ENCODE measurements at regions not wholly inside any gene's neighbourhood (a gene's known extent, or its start where the extent isn't known, plus 50 kb on each side); places are given as distances from the start of the nearest gene placed in this dataset.
"Not testable (repeated sequence)": the region's sequence is repeated elsewhere in the genome, so short reads cannot be mapped to it uniquely, and the experiment has no call there.

- H3K4me3 ChIP-seq (ENCODE audit: low read length); DNase-seq (ENCODE audit: low read depth, low spot score); H3K27ac ChIP-seq (ENCODE audit: low read length); H3K4me1 ChIP-seq (ENCODE audit: control insufficient read depth, insufficient read depth, low read length); H3K36me3 ChIP-seq (ENCODE audit: control insufficient read depth, insufficient read depth, low read length); H3K27me3 ChIP-seq (ENCODE audit: control insufficient read depth, insufficient read depth, low read length); H3K9me3 ChIP-seq (ENCODE audit: control insufficient read depth, insufficient read depth, low read length): not testable (repeated sequence)
- no CpG with 5 or more reads among the region's 3 CpGs for WGBS (ENCODE audit: insufficient coverage, insufficient read length)
Measured at GRCh38 chr2:215819713-215820112, 193.6 kb downstream of the MREG start.

GRCh38 chr2:215817046-215817445, 196.3 kb downstream of the MREG start:
- Histone ChIP-seq H3K36me3 (ENCODE audit: control insufficient read depth, insufficient read depth, low read length) (no peaks in the 10 kb centered on the region; the same call in 1 of the 2 replicates), H3K27me3 (ENCODE audit: control insufficient read depth, insufficient read depth, low read length) (no peaks in the 10 kb centered on the region), H3K4me3 (ENCODE audit: low read length) (no peak overlapping the region), H3K9me3 (ENCODE audit: control insufficient read depth, insufficient read depth, low read length) (no peaks in the 10 kb centered on the region), H3K27ac (ENCODE audit: low read length) (no peak overlapping the region), H3K4me1 (ENCODE audit: control insufficient read depth, insufficient read depth, low read length) (no peaks in the 10 kb centered on the region)
- DNase-seq (ENCODE audit: low read depth, low spot score): no peak
- WGBS (ENCODE audit: insufficient coverage, insufficient read length): no CpG with 5 or more reads among the region's 1 CpG

DNA sequence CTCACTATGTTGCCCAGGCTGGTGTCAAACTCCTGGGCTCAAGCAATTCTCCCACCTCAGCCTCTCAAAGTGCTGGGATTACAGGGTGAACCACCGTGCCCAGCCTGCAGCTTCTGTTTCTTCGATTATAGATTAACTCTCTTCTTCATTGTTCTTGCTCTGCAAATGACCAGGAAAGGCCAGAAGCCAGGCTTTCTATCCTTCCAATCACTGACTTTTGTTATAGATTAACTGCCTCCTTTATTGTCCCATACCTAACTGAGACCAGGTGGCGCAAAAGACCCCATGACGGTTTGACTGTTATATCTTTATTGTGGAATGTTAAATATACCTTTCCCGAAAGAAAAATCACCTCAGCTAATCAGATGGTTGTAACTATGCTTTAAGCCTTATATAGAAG, 196.9 kb downstream of the MREG start:
- DNase-seq (ENCODE audit: low read depth, low spot score): no peak
- no peak overlapping the region for H3K27ac ChIP-seq (ENCODE audit: low read length)
- no peaks in the 10 kb centered on the region for H3K27me3 ChIP-seq (ENCODE audit: control insufficient read depth, insufficient read depth, low read length)
- H3K4me3 ChIP-seq (ENCODE audit: low read length): no peak overlapping the region
- no peaks in the 10 kb centered on the region; the same call in 1 of the 2 replicates for H3K36me3 ChIP-seq (ENCODE audit: control insufficient read depth, insufficient read depth, low read length)
- WGBS (ENCODE audit: insufficient coverage, insufficient read length): no CpG with 5 or more reads among the region's 5 CpGs
- H3K9me3 ChIP-seq (ENCODE audit: control insufficient read depth, insufficient read depth, low read length): no peaks in the 10 kb centered on the region
- H3K4me1 ChIP-seq (ENCODE audit: control insufficient read depth, insufficient read depth, low read length): no peaks in the 10 kb centered on the region

DNA sequence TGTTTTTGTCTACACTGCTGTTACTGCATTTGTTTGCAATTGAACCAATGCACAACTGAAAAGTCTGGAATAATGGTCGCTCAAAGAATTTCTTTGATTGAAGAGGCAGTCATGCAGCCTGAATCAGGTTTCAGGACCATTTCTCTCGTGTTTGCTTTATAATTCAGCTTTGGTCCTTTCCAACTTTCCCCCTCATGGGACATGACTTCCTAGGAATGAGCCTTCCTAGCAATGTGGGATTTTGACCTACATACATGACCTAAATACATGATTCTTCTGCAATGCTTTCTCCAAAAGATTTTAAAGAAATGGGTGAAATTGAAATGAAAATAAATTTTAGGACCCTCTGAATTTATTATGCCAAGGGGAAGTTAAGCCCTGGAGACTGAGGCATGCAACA, 197.4 kb downstream of the MREG start:
- Histone ChIP-seq H3K4me1 (ENCODE audit: control insufficient read depth, insufficient read depth, low read length) (no peaks in the 10 kb centered on the region), H3K4me3 (ENCODE audit: low read length) (no peak overlapping the region), H3K27me3 (ENCODE audit: control insufficient read depth, insufficient read depth, low read length) (no peaks in the 10 kb centered on the region), H3K27ac (ENCODE audit: low read length) (no peak overlapping the region), H3K36me3 (ENCODE audit: control insufficient read depth, insufficient read depth, low read length) (no peaks in the 10 kb centered on the region; the same call in 1 of the 2 replicates), H3K9me3 (ENCODE audit: control insufficient read depth, insufficient read depth, low read length) (no peaks in the 10 kb centered on the region)
- WGBS (ENCODE audit: insufficient coverage, insufficient read length): no CpG with 5 or more reads among the region's 2 CpGs
- no peak for DNase-seq (ENCODE audit: low read depth, low spot score)

- H3K27me3 ChIP-seq (ENCODE audit: control insufficient read depth, insufficient read depth, low read length): no peaks in the 10 kb centered on the region
- no peaks in the 10 kb centered on the region for H3K4me1 ChIP-seq (ENCODE audit: control insufficient read depth, insufficient read depth, low read length)
- H3K9me3 ChIP-seq (ENCODE audit: control insufficient read depth, insufficient read depth, low read length): no peaks in the 10 kb centered on the region
- DNase-seq (ENCODE audit: low read depth, low spot score): no peak
- no peak overlapping the region for H3K27ac ChIP-seq (ENCODE audit: low read length)
- H3K36me3 ChIP-seq (ENCODE audit: control insufficient read depth, insufficient read depth, low read length): no peaks in the 10 kb centered on the region
- no peak overlapping the region for H3K4me3 ChIP-seq (ENCODE audit: low read length)
Measured at GRCh38 chr2:215812966-215813365, 200.4 kb downstream of the MREG start.

GRCh38 chr2:215811409-215812345, 201.7 kb downstream of the MREG start:
- no peak overlapping the region for H3K4me3 ChIP-seq (ENCODE audit: low read length)
- no peaks in the 10 kb centered on the region for H3K4me1 ChIP-seq (ENCODE audit: control insufficient read depth, insufficient read depth, low read length)
- WGBS (ENCODE audit: insufficient coverage, insufficient read length): no CpG with 5 or more reads among the region's 3 CpGs
- H3K9me3 ChIP-seq (ENCODE audit: control insufficient read depth, insufficient read depth, low read length): no peaks in the 10 kb centered on the region
- no peaks in the 10 kb centered on the region for H3K36me3 ChIP-seq (ENCODE audit: control insufficient read depth, insufficient read depth, low read length)
- H3K27ac ChIP-seq (ENCODE audit: low read length): no peak overlapping the region
- DNase-seq (ENCODE audit: low read depth, low spot score): no peak
- no peaks in the 10 kb centered on the region for H3K27me3 ChIP-seq (ENCODE audit: control insufficient read depth, insufficient read depth, low read length)

- H3K4me1 ChIP-seq (ENCODE audit: control insufficient read depth, insufficient read depth, low read length): no peaks in the 10 kb centered on the region
- no CpG with 5 or more reads among the region's 3 CpGs for WGBS (ENCODE audit: insufficient coverage, insufficient read length)
- no peak for DNase-seq (ENCODE audit: low read depth, low spot score)
- H3K36me3 ChIP-seq (ENCODE audit: control insufficient read depth, insufficient read depth, low read length): no peaks in the 10 kb centered on the region
- no peaks in the 10 kb centered on the region for H3K27me3 ChIP-seq (ENCODE audit: control insufficient read depth, insufficient read depth, low read length)
- no peak overlapping the region for H3K27ac ChIP-seq (ENCODE audit: low read length)
- H3K4me3 ChIP-seq (ENCODE audit: low read length): no peak overlapping the region
- H3K9me3 ChIP-seq (ENCODE audit: control insufficient read depth, insufficient read depth, low read length): no peaks in the 10 kb centered on the region
Measured at GRCh38 chr2:215811003-215811402, 202.3 kb downstream of the MREG start.

- H3K4me1 ChIP-seq (ENCODE audit: control insufficient read depth, insufficient read depth, low read length): no peaks in the 10 kb centered on the region
- no CpG with 5 or more reads among the region's 1 CpG for WGBS (ENCODE audit: insufficient coverage, insufficient read length)
- H3K27me3 ChIP-seq (ENCODE audit: control insufficient read depth, insufficient read depth, low read length): no peaks in the 10 kb centered on the region
- no peak overlapping the region for H3K4me3 ChIP-seq (ENCODE audit: low read length)
- no peaks in the 10 kb centered on the region for H3K9me3 ChIP-seq (ENCODE audit: control insufficient read depth, insufficient read depth, low read length)
- no peak for DNase-seq (ENCODE audit: low read depth, low spot score)
- no peak overlapping the region for H3K27ac ChIP-seq (ENCODE audit: low read length)
- H3K36me3 ChIP-seq (ENCODE audit: control insufficient read depth, insufficient read depth, low read length): no peaks in the 10 kb centered on the region
Measured at GRCh38 chr2:215808996-215809395, 204.4 kb downstream of the MREG start.

GRCh38 chr2:215808194-215808593, 205.2 kb downstream of the MREG start:
- no peaks in the 10 kb centered on the region for H3K4me1 ChIP-seq (ENCODE audit: control insufficient read depth, insufficient read depth, low read length)

GRCh38 chr2:215805493-215805892, 207.9 kb downstream of the MREG start:
- no peaks in the 10 kb centered on the region for H3K4me1 ChIP-seq (ENCODE audit: control insufficient read depth, insufficient read depth, low read length)
- no CpG with 5 or more reads among the region's 3 CpGs for WGBS (ENCODE audit: insufficient coverage, insufficient read length)
- H3K27me3 ChIP-seq (ENCODE audit: control insufficient read depth, insufficient read depth, low read length): no peaks in the 10 kb centered on the region
- H3K36me3 ChIP-seq (ENCODE audit: control insufficient read depth, insufficient read depth, low read length): no peaks in the 10 kb centered on the region
- H3K27ac ChIP-seq (ENCODE audit: low read length): no peak overlapping the region
- DNase-seq (ENCODE audit: low read depth, low spot score): no peak
- no peak overlapping the region for H3K4me3 ChIP-seq (ENCODE audit: low read length)
- H3K9me3 ChIP-seq (ENCODE audit: control insufficient read depth, insufficient read depth, low read length): no peaks in the 10 kb centered on the region

More at GRCh38 chr2:215808194-215808593, 205.2 kb downstream of the MREG start:
- no peaks in the 10 kb centered on the region for H3K27me3 ChIP-seq (ENCODE audit: control insufficient read depth, insufficient read depth, low read length)
- no peaks in the 10 kb centered on the region for H3K9me3 ChIP-seq (ENCODE audit: control insufficient read depth, insufficient read depth, low read length)
- no peaks in the 10 kb centered on the region for H3K36me3 ChIP-seq (ENCODE audit: control insufficient read depth, insufficient read depth, low read length)
- no peak for DNase-seq (ENCODE audit: low read depth, low spot score)
- no CpG with 5 or more reads among the region's 2 CpGs for WGBS (ENCODE audit: insufficient coverage, insufficient read length)
- no peak overlapping the region for H3K4me3 ChIP-seq (ENCODE audit: low read length)
- H3K27ac ChIP-seq (ENCODE audit: low read length): no peak overlapping the region

DNA sequence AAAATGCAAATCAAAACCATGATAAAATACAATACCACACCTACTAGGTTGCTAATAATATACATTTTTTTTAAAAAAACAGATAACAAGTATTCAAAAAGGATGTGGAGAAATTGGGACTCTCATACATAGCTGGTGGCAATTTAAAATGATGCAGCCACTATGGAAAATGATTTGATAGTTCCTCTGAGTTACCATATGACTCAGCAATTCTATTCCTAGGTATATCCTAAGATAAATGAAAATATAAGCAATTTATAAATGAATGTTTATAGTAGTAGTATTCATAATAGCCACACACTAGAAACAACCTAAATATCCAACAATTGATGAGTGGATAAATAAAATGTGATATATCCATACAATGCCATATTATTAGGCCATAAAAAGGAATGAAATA, 210.2 kb downstream of the MREG start:
- H3K4me3 ChIP-seq (ENCODE audit: low read length): no peak overlapping the region
- H3K36me3 ChIP-seq (ENCODE audit: control insufficient read depth, insufficient read depth, low read length): no peaks in the 10 kb centered on the region
- no peaks in the 10 kb centered on the region for H3K4me1 ChIP-seq (ENCODE audit: control insufficient read depth, insufficient read depth, low read length)
- no peak for DNase-seq (ENCODE audit: low read depth, low spot score)
- no peaks in the 10 kb centered on the region for H3K9me3 ChIP-seq (ENCODE audit: control insufficient read depth, insufficient read depth, low read length)
- H3K27ac ChIP-seq (ENCODE audit: low read length): no peak overlapping the region
- no peaks in the 10 kb centered on the region for H3K27me3 ChIP-seq (ENCODE audit: control insufficient read depth, insufficient read depth, low read length)

Measured in iPS DF 6.9 (cell line).